Breast epithelium (tissue), 4 donors: ENCODE measurements at regions not wholly inside any gene's neighbourhood (a gene's known extent, or its start where the extent isn't known, plus 50 kb on each side); places are given as distances from the start of the nearest gene placed in this dataset.

Source experiments
- DNase-seq, 2 donors: peaks; one replicate each; pipeline ENCODE4 v3.0.0-alpha.2; 2019; ENCODE audit warnings: low spot score in 2 of 2
- H3K27ac ChIP-seq, 2 donors: fragments of 200-600 bp; sonication (generic) in 1 of 2; one replicate each; pipeline ENCODE4 v1.5.1; 2016 to 2019; ENCODE audit warnings: mild to moderate bottlenecking in 1 of 2
- H3K27me3 ChIP-seq, 2 donors: fragments of 200-600 bp; sonication (generic) in 1 of 2; one replicate each; pipeline versions ENCODE4 v1.5.1 to v1.6.0; 2017 to 2019; ENCODE audit warnings: control low read depth in 1 of 2, mild to moderate bottlenecking in 1 of 2
- H3K36me3 ChIP-seq: fragments of 200-600 bp; one replicate; pipeline ENCODE4 v1.5.1; 2019
- H3K4me1 ChIP-seq, 2 donors: fragments of 200-600 bp; sonication (generic); one replicate each; pipeline ENCODE4 v1.5.1; 2016 to 2019; ENCODE audit warnings: control low read depth in 1 of 2
- H3K4me3 ChIP-seq, 3 donors: fragments of 200-600 bp; sonication (generic); 1 replicate in 2 of 3; 2 replicates in 1 of 3; pipeline ENCODE4 v1.5.1; 2016 to 2019; ENCODE audit warnings: mild to moderate bottlenecking in 3 of 3, moderate library complexity in 2 of 3
- H3K9me3 ChIP-seq, 2 donors: fragments of 200-600 bp; sonication (generic) in 1 of 2; one replicate each; pipeline ENCODE4 v1.5.1; 2016 to 2019; ENCODE audit warnings: control low read depth in 1 of 2
- POLR2A ChIP-seq: fragments of 450-650 bp; IDR thresholded peaks from one replicate; pipeline ENCODE4 v1.6.1; 2016; ENCODE audit warnings: antibody characterized with exemption, mild to moderate bottlenecking, moderate library complexity
- POLR2AphosphoS5 ChIP-seq, 3 donors: sonication (generic); formaldehyde crosslinking; IDR thresholded peaks; one replicate each; pipeline ENCODE4 v1.6.1; 2017; ENCODE audit warnings: antibody characterized with exemption in 3 of 3
- intact Hi-C: fragments of 100-400 bp; cut with DNase I; formaldehyde crosslinking; loops from one replicate; pipeline ENCODE4 v1.15.1; 2023; ENCODE audit warnings: low total_unique reads
- TF ChIP-seq, protein P1 (sequence below), 3 donors: fragments of 450-650 bp; IDR thresholded peaks; one replicate each; pipeline ENCODE4 v1.5.1; 2016 to 2017; ENCODE audit warnings: antibody characterized with exemption in 3 of 3, mild to moderate bottlenecking in 3 of 3, moderate library complexity in 3 of 3

DNA sequence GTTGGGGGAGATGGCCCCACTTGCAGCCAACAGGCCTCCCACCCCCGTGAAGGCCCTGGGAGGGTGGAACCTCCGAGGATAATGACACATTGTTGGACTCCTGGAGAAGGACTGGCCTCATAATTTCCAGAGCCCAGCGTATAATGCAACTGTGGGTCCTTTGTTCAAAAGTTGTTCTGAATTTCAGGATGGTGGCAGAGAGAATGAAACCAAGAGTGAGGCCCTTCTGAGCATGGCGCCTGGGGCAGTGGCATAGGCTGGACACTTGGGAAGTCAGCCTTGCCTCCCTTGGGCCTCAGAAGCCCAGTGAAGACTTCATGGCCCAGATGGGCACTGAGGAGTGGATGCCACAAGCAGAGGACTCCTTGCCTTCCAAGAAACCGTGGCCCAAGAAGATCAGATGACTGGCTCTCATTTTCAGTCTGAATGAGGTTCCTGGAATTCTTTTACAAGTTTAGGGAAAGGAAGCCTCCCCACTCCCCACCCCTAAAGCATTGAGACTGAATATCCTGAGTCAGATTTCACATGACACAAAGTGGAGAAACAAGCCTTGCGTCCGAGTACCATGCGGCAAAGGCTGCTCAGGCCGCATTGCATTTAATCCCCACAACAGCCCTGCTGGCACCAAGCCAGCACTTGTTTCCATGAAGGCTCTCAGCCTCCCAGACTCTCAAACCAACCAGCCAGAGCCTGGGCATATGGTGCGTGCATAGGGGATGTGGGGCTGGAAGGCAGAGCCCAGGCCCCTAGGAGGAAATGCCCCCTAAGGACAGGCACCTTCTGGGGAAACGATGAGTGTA lies 96.7 kb upstream of the SMIM23 start:
- Histone ChIP-seq H3K27me3 (no peaks in the 10 kb centered on the region), H3K36me3 (no peaks in the 10 kb centered on the region), H3K4me3 (no peak overlapping the region), H3K9me3 (no peaks in the 10 kb centered on the region), H3K4me1 (no peaks in the 10 kb centered on the region), H3K27ac (no peak overlapping the region)
- TF ChIP-seq POLR2A = no peak
- TF ChIP-seq POLR2AphosphoS5 (IDR thresholded peaks at IDR 0.05) = no peak
- TF ChIP-seq, protein P1, sequence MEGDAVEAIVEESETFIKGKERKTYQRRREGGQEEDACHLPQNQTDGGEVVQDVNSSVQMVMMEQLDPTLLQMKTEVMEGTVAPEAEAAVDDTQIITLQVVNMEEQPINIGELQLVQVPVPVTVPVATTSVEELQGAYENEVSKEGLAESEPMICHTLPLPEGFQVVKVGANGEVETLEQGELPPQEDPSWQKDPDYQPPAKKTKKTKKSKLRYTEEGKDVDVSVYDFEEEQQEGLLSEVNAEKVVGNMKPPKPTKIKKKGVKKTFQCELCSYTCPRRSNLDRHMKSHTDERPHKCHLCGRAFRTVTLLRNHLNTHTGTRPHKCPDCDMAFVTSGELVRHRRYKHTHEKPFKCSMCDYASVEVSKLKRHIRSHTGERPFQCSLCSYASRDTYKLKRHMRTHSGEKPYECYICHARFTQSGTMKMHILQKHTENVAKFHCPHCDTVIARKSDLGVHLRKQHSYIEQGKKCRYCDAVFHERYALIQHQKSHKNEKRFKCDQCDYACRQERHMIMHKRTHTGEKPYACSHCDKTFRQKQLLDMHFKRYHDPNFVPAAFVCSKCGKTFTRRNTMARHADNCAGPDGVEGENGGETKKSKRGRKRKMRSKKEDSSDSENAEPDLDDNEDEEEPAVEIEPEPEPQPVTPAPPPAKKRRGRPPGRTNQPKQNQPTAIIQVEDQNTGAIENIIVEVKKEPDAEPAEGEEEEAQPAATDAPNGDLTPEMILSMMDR (IDR thresholded peaks at IDR 0.05) = no peak
- no peak for DNase-seq
- intact Hi-C loops = no loop called here

DNA sequence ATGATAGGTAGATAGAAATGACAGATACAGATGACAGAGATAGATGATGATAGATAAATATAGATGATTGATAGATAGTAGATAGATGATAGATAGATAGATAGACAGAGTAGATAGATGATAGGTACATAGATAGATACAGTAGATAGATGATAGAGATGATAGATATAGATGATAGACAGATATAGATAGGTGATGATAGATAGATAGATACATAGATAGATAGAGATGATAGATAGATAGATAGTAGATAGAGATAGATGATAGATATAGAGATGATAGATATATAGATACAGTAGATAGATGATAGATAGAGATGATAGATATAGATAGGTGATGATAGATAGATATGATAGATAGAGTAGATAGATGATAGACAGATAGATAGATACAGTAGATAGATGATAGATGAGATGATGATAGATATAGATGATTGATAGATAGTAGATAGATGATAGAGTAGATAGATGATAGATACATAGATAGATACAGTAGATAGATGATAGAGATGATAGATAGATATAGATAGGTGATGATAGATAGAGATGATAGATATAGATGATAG lies 95.7 kb upstream of the SMIM23 start:
- intact Hi-C loops = loop anchor here (10.0 kb wide), 1 partner anchor 995 kb away; no protein-coding TSS in a partner anchor

DNA sequence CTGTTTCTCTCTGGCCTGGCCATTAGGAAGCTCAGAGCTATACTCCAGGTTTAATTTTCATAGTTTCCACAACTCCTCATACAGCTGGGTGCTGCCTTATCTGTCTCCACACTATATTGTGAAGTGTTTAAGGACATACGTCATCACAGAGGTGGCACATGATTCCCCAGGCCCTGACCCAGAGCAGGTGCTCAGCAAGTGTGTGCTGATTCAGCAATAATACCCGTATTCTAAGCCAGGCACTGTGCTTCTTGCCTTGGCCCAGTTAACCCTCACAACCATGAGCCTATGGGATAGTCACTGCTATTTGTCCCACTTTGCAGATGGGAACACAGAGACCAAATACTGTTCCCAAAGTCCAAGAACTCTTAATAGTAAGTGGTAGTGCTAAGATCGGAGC lies 93.5 kb upstream of the SMIM23 start:
- no peak overlapping the region for H3K27ac ChIP-seq
- H3K27me3 ChIP-seq = no peaks in the 10 kb centered on the region
- no peaks in the 10 kb centered on the region for H3K36me3 ChIP-seq
- no peaks in the 10 kb centered on the region for H3K9me3 ChIP-seq
- H3K4me1 ChIP-seq = no peaks in the 10 kb centered on the region
- no peak for TF ChIP-seq POLR2AphosphoS5 (IDR thresholded peaks at IDR 0.05)
- TF ChIP-seq, protein P1 (IDR thresholded peaks at IDR 0.05) = no peak
- TF ChIP-seq POLR2A = no peak
- intact Hi-C loops = loop anchor here (10.0 kb wide), 1 partner anchor 997 kb away; no protein-coding TSS in a partner anchor
- no peak overlapping the region for H3K4me3 ChIP-seq
- DNase-seq = no peak

More for the DNA sequence above, 95.7 kb upstream of the SMIM23 start:
- no peak for DNase-seq
- Histone ChIP-seq H3K36me3 (no peaks in the 10 kb centered on the region), H3K9me3 (no peaks in the 10 kb centered on the region), H3K27me3 (no peaks in the 10 kb centered on the region), H3K4me1 (no peaks in the 10 kb centered on the region), H3K4me3 (no peak overlapping the region), H3K27ac (no peak overlapping the region)
- TF ChIP-seq, protein P1 (IDR thresholded peaks at IDR 0.05) = no peak
- TF ChIP-seq POLR2AphosphoS5 (IDR thresholded peaks at IDR 0.05) (no peak), POLR2A (no peak)

DNA sequence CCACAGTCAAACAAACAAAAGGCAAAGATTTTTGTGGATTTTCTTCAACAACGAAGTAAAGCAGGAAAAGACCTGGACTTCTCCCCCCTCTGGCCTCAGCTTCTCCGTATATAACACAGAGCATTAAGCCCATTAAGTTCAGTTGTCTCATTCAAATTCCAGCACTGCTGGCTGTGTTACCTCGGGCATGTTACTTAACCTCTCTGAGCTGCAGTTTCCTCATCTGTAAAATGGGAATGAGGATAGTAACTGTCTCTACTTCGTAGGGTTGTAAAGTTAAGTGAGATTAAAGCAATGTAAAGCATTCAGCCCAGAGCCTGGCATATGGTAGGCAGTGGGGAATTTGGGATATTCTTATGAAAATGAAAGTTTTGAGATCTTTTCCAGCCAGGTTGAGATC lies 92.7 kb upstream of the SMIM23 start:
- Histone ChIP-seq H3K27me3 (no peaks in the 10 kb centered on the region), H3K9me3 (no peaks in the 10 kb centered on the region), H3K27ac (no peak overlapping the region), H3K36me3 (no peaks in the 10 kb centered on the region), H3K4me3 (no peak overlapping the region), H3K4me1 (no peaks in the 10 kb centered on the region)
- TF ChIP-seq, protein P1 (IDR thresholded peaks at IDR 0.05) = no peak
- TF ChIP-seq POLR2A = no peak
- no peak for TF ChIP-seq POLR2AphosphoS5 (IDR thresholded peaks at IDR 0.05)
- intact Hi-C loops = loop anchor here (10.0 kb wide), 1 partner anchor 998 kb away; no protein-coding TSS in a partner anchor
- no peak for DNase-seq

DNA sequence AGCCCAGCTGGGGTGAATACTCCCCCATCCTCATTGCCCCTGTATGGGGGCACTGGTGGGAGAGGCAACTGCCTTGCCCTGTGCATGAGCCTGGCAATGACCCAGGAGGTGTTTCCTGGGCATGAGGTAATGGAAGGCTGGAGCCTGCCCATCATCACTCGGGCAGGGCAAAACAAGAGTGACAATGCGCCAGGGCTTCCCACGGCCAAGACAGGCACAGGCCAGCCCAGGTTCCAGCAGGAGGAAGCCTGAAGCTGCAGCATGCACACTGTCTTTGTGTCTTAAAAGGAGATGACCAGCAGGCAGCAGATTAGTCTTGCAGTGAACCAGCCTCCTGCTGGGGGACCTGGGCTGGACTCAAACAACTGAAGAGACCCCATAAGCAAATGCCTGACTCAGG lies 92.2 kb upstream of the SMIM23 start:
- no peaks in the 10 kb centered on the region for H3K4me1 ChIP-seq
- no peak for DNase-seq
- no peak overlapping the region for H3K27ac ChIP-seq
- H3K36me3 ChIP-seq = no peaks in the 10 kb centered on the region
- TF ChIP-seq POLR2AphosphoS5 (IDR thresholded peaks at IDR 0.05) = no peak
- no peak for TF ChIP-seq POLR2A
- TF ChIP-seq, protein P1 (IDR thresholded peaks at IDR 0.05) = no peak
- H3K4me3 ChIP-seq = no peak overlapping the region
- intact Hi-C loops = loop anchor here (10.0 kb wide), 1 partner anchor 999 kb away; no protein-coding TSS in a partner anchor
- H3K9me3 ChIP-seq = no peaks in the 10 kb centered on the region
- H3K27me3 ChIP-seq = no peaks in the 10 kb centered on the region
